Panc1 (cell line): ENCODE measurements at regions not wholly inside any gene's neighbourhood (a gene's known extent, or its start where the extent isn't known, plus 50 kb on each side); places are given as distances from the start of the nearest gene placed in this dataset.

ENCODE experiments used
- ATAC-seq: fragments of 200-7000 bp; cut with Tn5 transposase; 2 replicates; pipeline ENCODE4 v1.9.1; 2020; ENCODE audit warnings: mild to moderate bottlenecking, moderate library complexity
- BruUV-seq: library from RNA; stranded (reverse); fragments of 400-500 nt; replicated peaks from 2 replicates; lab custom pipeline; 2021; lab: Mats Ljungman, UMichigan
- CTCF ChIA-PET: fragments of 300-600 bp; sonication (Branson Sonifier 250); formaldehyde crosslinking; loops from one replicate; lab custom pipeline; 2022; ENCODE audit warnings: antibody characterized with exemption; lab: Charles Lee
- POLR2A ChIA-PET: fragments of 300-600 bp; sonication (Branson Sonifier 250); formaldehyde crosslinking; loops from one replicate; lab custom pipeline; 2022; ENCODE audit warnings: antibody characterized with exemption; lab: Charles Lee
- DNase-seq: peaks from one replicate; pipeline ENCODE4 v3.0.0-alpha.2; 2010; ENCODE audit warnings: low read depth, low spot score
- H3K27ac ChIP-seq: 2 replicates; pipeline ENCODE4 v1.5.1; 2011; ENCODE audit warnings: mild to moderate bottlenecking, low read length, inconsistent platforms
- H3K27me3 ChIP-seq: fragments of 200-500 bp; sonication (Bioruptor generic); 2 replicates; pipeline ENCODE4 v1.6.0; 2014; ENCODE audit warnings: low read length, inconsistent platforms; ENCODE audit not compliant: control insufficient read depth, insufficient read depth
- H3K36me3 ChIP-seq: fragments of 200-500 bp; sonication (Bioruptor generic); 2 replicates; pipeline ENCODE4 v1.5.1; 2014; ENCODE audit warnings: inconsistent platforms, mild to moderate bottlenecking, low read length, moderate library complexity; ENCODE audit not compliant: control insufficient read depth, insufficient read depth
- H3K4me1 ChIP-seq: 2 replicates; pipeline ENCODE4 v1.5.1; 2011; ENCODE audit warnings: inconsistent platforms, mild to moderate bottlenecking, low read length, moderate library complexity; ENCODE audit not compliant: control insufficient read depth, insufficient read depth
- H3K4me3 ChIP-seq, 2 experiments: 2 replicates each; pipeline ENCODE4 v1.5.1; 2011 to 2012; ENCODE audit warnings: low read depth in 2 of 2, low read length in 2 of 2, mild to moderate bottlenecking in 2 of 2, inconsistent platforms in 1 of 2, moderate library complexity in 1 of 2
- H3K9me3 ChIP-seq: fragments of 200-500 bp; sonication (Bioruptor generic); 2 replicates; pipeline ENCODE4 v1.5.1; 2014; ENCODE audit warnings: low read depth, mild to moderate bottlenecking, inconsistent platforms, low read length, moderate library complexity; ENCODE audit not compliant: control insufficient read depth, insufficient read depth
- POLR2AphosphoS5 ChIP-seq: IDR thresholded peaks from 2 replicates; pipeline ENCODE4 v1.6.1; 2012; ENCODE audit warnings: mild to moderate bottlenecking, low read depth, low read length, moderate library complexity
- SIN3A ChIP-seq: IDR thresholded peaks from 2 replicates; pipeline ENCODE4 v1.6.1; 2012; ENCODE audit warnings: low read depth, mild to moderate bottlenecking, low read length, moderate library complexity, borderline replicate concordance; ENCODE audit not compliant: insufficient read depth
- TCF7L2 ChIP-seq: IDR thresholded peaks from 2 replicates; pipeline ENCODE4 v1.6.1; 2011; ENCODE audit warnings: mild to moderate bottlenecking, low read depth, low read length, inconsistent platforms
- in situ Hi-C: cut with HindIII; loops from 2 replicates; pipeline ENCODE4 v1.10.0; 2016; ENCODE audit warnings: low sequenced_read_pairs, low pct_unique_long_range_greater_than_20kb
- intact Hi-C: fragments of 100-400 bp; cut with micrococcal nuclease; formaldehyde crosslinking; loops from one replicate; pipeline ENCODE4 v1.10.0; 2022; ENCODE audit not compliant: unreplicated experiment
- TF ChIP-seq, protein P1 (sequence below), 2 experiments: IDR thresholded peaks; 2 replicates each; pipeline ENCODE4 v1.6.1; 2011 to 2012; ENCODE audit warnings: low read depth in 2 of 2, control low read depth in 1 of 2, low read length in 1 of 2, mild to moderate bottlenecking in 1 of 2, moderate library complexity in 1 of 2; ENCODE audit not compliant: insufficient read depth in 1 of 2
- TF ChIP-seq, protein P2 (sequence below): fragments of 450-650 bp; IDR thresholded peaks from 2 replicates; pipeline ENCODE4 v1.5.1; 2017; ENCODE audit warnings: mild to moderate bottlenecking

DNA sequence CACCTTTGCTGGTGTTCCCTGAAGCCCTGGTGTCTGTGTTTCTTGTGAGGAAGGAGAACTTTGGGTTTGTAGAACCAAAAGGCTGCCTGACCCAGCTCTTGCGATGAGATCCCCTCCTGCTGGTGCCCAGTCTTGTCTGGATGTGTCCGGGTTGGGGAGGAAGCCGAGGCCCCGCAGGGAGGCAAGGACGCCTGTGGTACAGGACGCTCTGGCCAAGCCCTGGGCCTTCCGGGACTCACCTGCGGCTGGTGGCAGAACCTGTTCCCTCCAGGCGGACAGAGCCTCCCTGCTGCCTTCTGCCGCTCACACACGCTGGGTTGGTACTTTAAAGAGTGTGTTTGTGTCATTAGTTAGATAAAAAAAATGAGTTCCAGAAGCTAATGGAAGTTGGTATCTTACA, 616.2 kb downstream of the GALR1 start:
- intact Hi-C loops: no loop called here
- POLR2A ChIA-PET: no interaction called here
- in situ Hi-C loops: no loop called here
- H3K36me3 ChIP-seq: no peaks in the 10 kb centered on the region
- 0 out of 2 replicates have a peak, but pooled peaks cover 2% of the 10 kb centered on the region for H3K27me3 ChIP-seq
- BruUV-seq: no TSS peak
- H3K4me3 ChIP-seq: no peak overlapping the region
- TF ChIP-seq, protein P1, sequence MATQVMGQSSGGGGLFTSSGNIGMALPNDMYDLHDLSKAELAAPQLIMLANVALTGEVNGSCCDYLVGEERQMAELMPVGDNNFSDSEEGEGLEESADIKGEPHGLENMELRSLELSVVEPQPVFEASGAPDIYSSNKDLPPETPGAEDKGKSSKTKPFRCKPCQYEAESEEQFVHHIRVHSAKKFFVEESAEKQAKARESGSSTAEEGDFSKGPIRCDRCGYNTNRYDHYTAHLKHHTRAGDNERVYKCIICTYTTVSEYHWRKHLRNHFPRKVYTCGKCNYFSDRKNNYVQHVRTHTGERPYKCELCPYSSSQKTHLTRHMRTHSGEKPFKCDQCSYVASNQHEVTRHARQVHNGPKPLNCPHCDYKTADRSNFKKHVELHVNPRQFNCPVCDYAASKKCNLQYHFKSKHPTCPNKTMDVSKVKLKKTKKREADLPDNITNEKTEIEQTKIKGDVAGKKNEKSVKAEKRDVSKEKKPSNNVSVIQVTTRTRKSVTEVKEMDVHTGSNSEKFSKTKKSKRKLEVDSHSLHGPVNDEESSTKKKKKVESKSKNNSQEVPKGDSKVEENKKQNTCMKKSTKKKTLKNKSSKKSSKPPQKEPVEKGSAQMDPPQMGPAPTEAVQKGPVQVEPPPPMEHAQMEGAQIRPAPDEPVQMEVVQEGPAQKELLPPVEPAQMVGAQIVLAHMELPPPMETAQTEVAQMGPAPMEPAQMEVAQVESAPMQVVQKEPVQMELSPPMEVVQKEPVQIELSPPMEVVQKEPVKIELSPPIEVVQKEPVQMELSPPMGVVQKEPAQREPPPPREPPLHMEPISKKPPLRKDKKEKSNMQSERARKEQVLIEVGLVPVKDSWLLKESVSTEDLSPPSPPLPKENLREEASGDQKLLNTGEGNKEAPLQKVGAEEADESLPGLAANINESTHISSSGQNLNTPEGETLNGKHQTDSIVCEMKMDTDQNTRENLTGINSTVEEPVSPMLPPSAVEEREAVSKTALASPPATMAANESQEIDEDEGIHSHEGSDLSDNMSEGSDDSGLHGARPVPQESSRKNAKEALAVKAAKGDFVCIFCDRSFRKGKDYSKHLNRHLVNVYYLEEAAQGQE (IDR thresholded peaks at IDR 0.05; ENCODE audit: insufficient read depth in 1 of 2, low read depth in 2 of 2, low read length in 1 of 2): no peak
- no peak for TF ChIP-seq SIN3A
- TF ChIP-seq TCF7L2: no peak
- TF ChIP-seq, protein P2, sequence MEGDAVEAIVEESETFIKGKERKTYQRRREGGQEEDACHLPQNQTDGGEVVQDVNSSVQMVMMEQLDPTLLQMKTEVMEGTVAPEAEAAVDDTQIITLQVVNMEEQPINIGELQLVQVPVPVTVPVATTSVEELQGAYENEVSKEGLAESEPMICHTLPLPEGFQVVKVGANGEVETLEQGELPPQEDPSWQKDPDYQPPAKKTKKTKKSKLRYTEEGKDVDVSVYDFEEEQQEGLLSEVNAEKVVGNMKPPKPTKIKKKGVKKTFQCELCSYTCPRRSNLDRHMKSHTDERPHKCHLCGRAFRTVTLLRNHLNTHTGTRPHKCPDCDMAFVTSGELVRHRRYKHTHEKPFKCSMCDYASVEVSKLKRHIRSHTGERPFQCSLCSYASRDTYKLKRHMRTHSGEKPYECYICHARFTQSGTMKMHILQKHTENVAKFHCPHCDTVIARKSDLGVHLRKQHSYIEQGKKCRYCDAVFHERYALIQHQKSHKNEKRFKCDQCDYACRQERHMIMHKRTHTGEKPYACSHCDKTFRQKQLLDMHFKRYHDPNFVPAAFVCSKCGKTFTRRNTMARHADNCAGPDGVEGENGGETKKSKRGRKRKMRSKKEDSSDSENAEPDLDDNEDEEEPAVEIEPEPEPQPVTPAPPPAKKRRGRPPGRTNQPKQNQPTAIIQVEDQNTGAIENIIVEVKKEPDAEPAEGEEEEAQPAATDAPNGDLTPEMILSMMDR: no peak
- TF ChIP-seq POLR2AphosphoS5: no peak
- no peaks in the 10 kb centered on the region for H3K4me1 ChIP-seq
- DNase-seq: no peak
- CTCF ChIA-PET: no interaction called here
- H3K27ac ChIP-seq: no peak overlapping the region
- ATAC-seq: no peak
- H3K9me3 ChIP-seq: no peaks in the 10 kb centered on the region

DNA sequence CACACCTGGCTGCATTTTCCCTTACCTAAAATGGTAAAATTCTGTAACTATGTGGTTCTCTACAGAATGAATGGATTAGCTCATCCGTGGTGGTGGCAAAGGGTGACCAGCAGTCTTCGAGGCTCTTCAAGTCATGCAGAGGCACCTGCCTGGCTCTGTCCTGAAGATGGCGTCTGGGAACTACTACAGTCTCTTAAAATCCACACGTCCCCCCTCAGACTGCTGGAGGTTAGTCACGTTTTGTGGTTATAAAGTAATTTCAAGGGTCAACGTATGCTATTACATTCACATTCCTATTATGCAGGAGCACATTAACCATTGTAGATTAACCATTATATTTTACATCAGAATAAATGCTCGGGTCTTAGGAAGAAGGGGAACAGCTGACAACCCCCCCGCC, 616.7 kb downstream of the GALR1 start:
- Histone ChIP-seq H3K4me3 (no peak overlapping the region), H3K4me1 (no peaks in the 10 kb centered on the region), H3K9me3 (no peaks in the 10 kb centered on the region), H3K36me3 (no peaks in the 10 kb centered on the region), H3K27ac (no peak overlapping the region), H3K27me3 (0 out of 2 replicates have a peak, but pooled peaks cover 2% of the 10 kb centered on the region)
- ChIA-PET POLR2A (no interaction called here), CTCF (no interaction called here)
- no peak for ATAC-seq
- intact Hi-C loops: no loop called here
- no peak for DNase-seq
- in situ Hi-C loops: no loop called here
- TF ChIP-seq TCF7L2 (no peak), SIN3A (no peak)
- TF ChIP-seq, protein P1 (IDR thresholded peaks at IDR 0.05; ENCODE audit: insufficient read depth in 1 of 2, low read depth in 2 of 2, low read length in 1 of 2): no peak
- TF ChIP-seq, protein P2: no peak
- no TSS peak for BruUV-seq
